ENCODE measurements at regions not wholly inside any gene's neighbourhood (a gene's known extent, or its start where the extent isn't known, plus 50 kb on each side); places are given as distances from the start of the nearest gene placed in this dataset.

- TF ChIP-seq EZH2phosphoT487 (IDR thresholded peaks at IDR 0.05; ENCODE audit: low read depth): no peak
- TF ChIP-seq CTCF (IDR thresholded peaks at IDR 0.05; ENCODE audit: low read depth, low read length): no peak
These were observed 63.1 kb upstream of the TNFSF4 start for GRCh38 chr1:173270243-173270642.
